Hepatocyte (in vitro differentiated cells): ENCODE measurements at regions not wholly inside any gene's neighbourhood (a gene's known extent, or its start where the extent isn't known, plus 50 kb on each side); places are given as distances from the start of the nearest gene placed in this dataset.

Source experiments
- CTCF ChIP-seq: fragments of 200-600 bp; sonication (generic); IDR thresholded peaks from 2 replicates; pipeline ENCODE4 v1.5.1; 2016; ENCODE audit warnings: antibody characterized with exemption, mild to moderate bottlenecking; ENCODE audit not compliant: poor library complexity
- EZH2 ChIP-seq: fragments of 200-600 bp; sonication (generic); IDR thresholded peaks from 2 replicates; pipeline ENCODE4 v1.6.1; 2016; ENCODE audit warnings: antibody characterized with exemption, mild to moderate bottlenecking, borderline replicate concordance
- EZH2phosphoT487 ChIP-seq: fragments of 200-600 bp; sonication (generic); IDR thresholded peaks from one replicate; pipeline ENCODE4 v1.6.1; 2018; ENCODE audit warnings: antibody characterized with exemption, mild to moderate bottlenecking, low read depth, moderate library complexity; ENCODE audit not compliant: unreplicated experiment, severe bottlenecking

- TF ChIP-seq CTCF = no peak
- TF ChIP-seq EZH2 = no peak
- no peak for TF ChIP-seq EZH2phosphoT487
Measured at GRCh38 chrX:8916697-8917096, 115.5 kb upstream of the FAM9A start.
